ENCODE measurements at regions not wholly inside any gene's neighbourhood (a gene's known extent, or its start where the extent isn't known, plus 50 kb on each side); places are given as distances from the start of the nearest gene placed in this dataset.
A peak's percentile ranks its signal among the peaks of the same experiment; 100 is the strongest.

- DNase-seq = no peak
Observed at GRCh38 chr4:180207921-180208320, 2035.3 kb upstream of the TENM3 start.

GRCh38 chr4:180217070-180217469, 2026.1 kb upstream of the TENM3 start:
- DNase-seq = no peak

GRCh38 chr4:180219080-180219479, 2024.1 kb upstream of the TENM3 start:
- DNase-seq = no peak

- DNase-seq = no peak
Observed at GRCh38 chr4:180225977-180226376, 2017.2 kb upstream of the TENM3 start.

- no peak for DNase-seq
Observed at GRCh38 chr4:180234730-180235129, 2008.5 kb upstream of the TENM3 start.

- DNase-seq = no peak
Observed at GRCh38 chr4:180240670-180241069, 2002.5 kb upstream of the TENM3 start.

GRCh38 chr4:180253419-180253818, 1989.8 kb upstream of the TENM3 start:
- no peak for DNase-seq

GRCh38 chr4:180261346-180261745, 1981.9 kb upstream of the TENM3 start:
- DNase-seq = no peak

- no peak for DNase-seq
Observed at GRCh38 chr4:180280076-180280475, 1963.1 kb upstream of the TENM3 start.

GRCh38 chr4:180280726-180281297, 1962.4 kb upstream of the TENM3 start:
- DNase-seq = no peak

- DNase-seq = peak; percentile 10
Observed at GRCh38 chr4:180281724-180282123, 1961.5 kb upstream of the TENM3 start.

- DNase-seq = no peak
Observed at GRCh38 chr4:180284267-180284666, 1958.9 kb upstream of the TENM3 start.

GRCh38 chr4:180285796-180286195, 1957.4 kb upstream of the TENM3 start:
- no peak for DNase-seq

GRCh38 chr4:180292339-180292738, 1950.9 kb upstream of the TENM3 start:
- DNase-seq = no peak

- DNase-seq = no peak
Observed at GRCh38 chr4:180296036-180296599, 1947.1 kb upstream of the TENM3 start.

- no peak for DNase-seq
Observed at GRCh38 chr4:180304321-180304720, 1938.9 kb upstream of the TENM3 start.

- no peak for DNase-seq
Observed at GRCh38 chr4:180310616-180311015, 1932.6 kb upstream of the TENM3 start.

- DNase-seq = no peak
Observed at GRCh38 chr4:180314972-180315371, 1928.2 kb upstream of the TENM3 start.

GRCh38 chr4:180330521-180330920, 1912.7 kb upstream of the TENM3 start:
- no peak for DNase-seq

- DNase-seq = no peak
Observed at GRCh38 chr4:180333162-180333561, 1910.0 kb upstream of the TENM3 start.

- DNase-seq = no peak
Observed at GRCh38 chr4:180335566-180335965, 1907.6 kb upstream of the TENM3 start.

GRCh38 chr4:180336494-180337090, 1906.6 kb upstream of the TENM3 start:
- DNase-seq = no peak

GRCh38 chr4:180341926-180342325, 1901.3 kb upstream of the TENM3 start:
- peak; percentile 12 for DNase-seq

GRCh38 chr4:180350901-180351300, 1892.3 kb upstream of the TENM3 start:
- DNase-seq = no peak

GRCh38 chr4:180356766-180357165, 1886.4 kb upstream of the TENM3 start:
- no peak for DNase-seq
